ENCODE measurements at regions not wholly inside any gene's neighbourhood (a gene's known extent, or its start where the extent isn't known, plus 50 kb on each side); places are given as distances from the start of the nearest gene placed in this dataset.

GRCh38 chrY:15800021-15800420, 1275.7 kb downstream of the NLGN4Y start:
- H3K9me3 ChIP-seq (ENCODE audit: low read length) = no peaks in the 10 kb centered on the region
- H3K27ac ChIP-seq (ENCODE audit: low read depth, low read length, poor library complexity, severe bottlenecking) = no peak overlapping the region
- H2AFZ ChIP-seq (ENCODE audit: low read length) = no peak overlapping the region
- no peaks in the 10 kb centered on the region for H3F3A ChIP-seq (ENCODE audit: insufficient read depth, low read length)
- no peaks in the 10 kb centered on the region for H3K4me1 ChIP-seq (ENCODE audit: insufficient read depth, low read length, severe bottlenecking)
- TF ChIP-seq EZH2 (IDR thresholded peaks at IDR 0.05; ENCODE audit: borderline replicate concordance, low read length) (no peak), CTCF (IDR thresholded peaks at IDR 0.05; ENCODE audit: low read length) (no peak)
- no peaks in the 10 kb centered on the region for H4K20me1 ChIP-seq (ENCODE audit: insufficient read depth, low read length)
- H3K27me3 ChIP-seq (ENCODE audit: insufficient read depth, low read length) = no peaks in the 10 kb centered on the region
- H3K9me2 ChIP-seq (ENCODE audit: low read depth, low read length) = no peaks in the 10 kb centered on the region
- H3K9ac ChIP-seq (ENCODE audit: low read length) = no peak overlapping the region
- no peak overlapping the region for H3K4me2 ChIP-seq (ENCODE audit: low read length)
- H3K79me2 ChIP-seq (ENCODE audit: insufficient read depth, low read length) = no peaks in the 10 kb centered on the region
- H3K4me3 ChIP-seq (ENCODE audit: low read depth, low read length, poor library complexity, severe bottlenecking) = no peak overlapping the region
- H3K36me3 ChIP-seq (ENCODE audit: insufficient read depth, low read length) = no peaks in the 10 kb centered on the region

- H3K4me2 ChIP-seq (ENCODE audit: low read length) = no peak overlapping the region
- H3K9me3 ChIP-seq (ENCODE audit: low read length) = no peaks in the 10 kb centered on the region
- TF ChIP-seq EZH2 (IDR thresholded peaks at IDR 0.05; ENCODE audit: borderline replicate concordance, low read length) = no peak
- no peak for TF ChIP-seq CTCF (IDR thresholded peaks at IDR 0.05; ENCODE audit: low read length)
- H3K27me3 ChIP-seq (ENCODE audit: insufficient read depth, low read length) = no peaks in the 10 kb centered on the region
- no peaks in the 10 kb centered on the region for H3K79me2 ChIP-seq (ENCODE audit: insufficient read depth, low read length)
- no peaks in the 10 kb centered on the region for H3F3A ChIP-seq (ENCODE audit: insufficient read depth, low read length)
- no peak overlapping the region for H2AFZ ChIP-seq (ENCODE audit: low read length)
- H3K4me3 ChIP-seq (ENCODE audit: low read depth, low read length, poor library complexity, severe bottlenecking) = no peak overlapping the region
- H4K20me1 ChIP-seq (ENCODE audit: insufficient read depth, low read length) = no peaks in the 10 kb centered on the region
- no peaks in the 10 kb centered on the region for H3K4me1 ChIP-seq (ENCODE audit: insufficient read depth, low read length, severe bottlenecking)
- no peaks in the 10 kb centered on the region for H3K36me3 ChIP-seq (ENCODE audit: insufficient read depth, low read length)
- no peak overlapping the region for H3K27ac ChIP-seq (ENCODE audit: low read depth, low read length, poor library complexity, severe bottlenecking)
- no peak overlapping the region for H3K9ac ChIP-seq (ENCODE audit: low read length)
- no peaks in the 10 kb centered on the region for H3K9me2 ChIP-seq (ENCODE audit: low read depth, low read length)
Measured at GRCh38 chrY:15805985-15806384, 1281.7 kb downstream of the NLGN4Y start.

GRCh38 chrY:15814241-15814640, 1289.9 kb downstream of the NLGN4Y start:
- no peaks in the 10 kb centered on the region for H3K27me3 ChIP-seq (ENCODE audit: insufficient read depth, low read length)
- H4K20me1 ChIP-seq (ENCODE audit: insufficient read depth, low read length) = no peaks in the 10 kb centered on the region
- no peaks in the 10 kb centered on the region for H3K9me3 ChIP-seq (ENCODE audit: low read length)
- no peak overlapping the region for H3K4me3 ChIP-seq (ENCODE audit: low read depth, low read length, poor library complexity, severe bottlenecking)
- no peak overlapping the region for H2AFZ ChIP-seq (ENCODE audit: low read length)
- no peaks in the 10 kb centered on the region for H3K4me1 ChIP-seq (ENCODE audit: insufficient read depth, low read length, severe bottlenecking)
- H3K36me3 ChIP-seq (ENCODE audit: insufficient read depth, low read length) = no peaks in the 10 kb centered on the region
- H3K9ac ChIP-seq (ENCODE audit: low read length) = no peak overlapping the region
- H3K9me2 ChIP-seq (ENCODE audit: low read depth, low read length) = no peaks in the 10 kb centered on the region
- H3F3A ChIP-seq (ENCODE audit: insufficient read depth, low read length) = no peaks in the 10 kb centered on the region
- H3K79me2 ChIP-seq (ENCODE audit: insufficient read depth, low read length) = no peaks in the 10 kb centered on the region
- TF ChIP-seq CTCF (IDR thresholded peaks at IDR 0.05; ENCODE audit: low read length) = no peak
- no peak for TF ChIP-seq EZH2 (IDR thresholded peaks at IDR 0.05; ENCODE audit: borderline replicate concordance, low read length)
- no peak overlapping the region for H3K27ac ChIP-seq (ENCODE audit: low read depth, low read length, poor library complexity, severe bottlenecking)
- no peak overlapping the region for H3K4me2 ChIP-seq (ENCODE audit: low read length)

Data from OCI-LY1 (cell line).